Natural killer cell (primary cell): ENCODE measurements at regions not wholly inside any gene's neighbourhood (a gene's known extent, or its start where the extent isn't known, plus 50 kb on each side); places are given as distances from the start of the nearest gene placed in this dataset.

Source experiments
- ATAC-seq, 3 donors: fragments of 150-1000 bp in 2 of 3; fragments of 200-7000 bp in 1 of 3; cut with Tn5 transposase; 1 replicate in 1 of 3; 2 replicates in 2 of 3; pipeline ENCODE4 v1.10.0; 2021; ENCODE audit warnings: mild to moderate bottlenecking in 2 of 3, moderate library complexity in 2 of 3
- DNase-seq, 2 donors: peaks; one replicate each; pipeline versions ENCODE4 v3.0.0 to v3.0.0-alpha.2; 2013 to 2021; ENCODE audit warnings: mixed read lengths in 1 of 2
- H3K27ac ChIP-seq: one replicate; pipeline ENCODE4 v1.5.1; 2013; ENCODE audit warnings: mild to moderate bottlenecking, low read length
- H3K27me3 ChIP-seq: one replicate; pipeline ENCODE4 v1.6.1; 2013; ENCODE audit warnings: low read length; ENCODE audit not compliant: control insufficient read depth, insufficient read depth
- H3K36me3 ChIP-seq: one replicate; pipeline ENCODE4 v1.6.1; 2013; ENCODE audit warnings: low read length; ENCODE audit not compliant: control insufficient read depth, insufficient read depth
- H3K4me1 ChIP-seq: one replicate; pipeline ENCODE4 v1.6.1; 2013; ENCODE audit warnings: low read length; ENCODE audit not compliant: control insufficient read depth, insufficient read depth
- H3K4me3 ChIP-seq: one replicate; pipeline ENCODE4 v1.5.1; 2013; ENCODE audit warnings: low read length
- H3K9me3 ChIP-seq: one replicate; pipeline ENCODE4 v1.6.1; 2013; ENCODE audit warnings: low read length; ENCODE audit not compliant: control insufficient read depth, insufficient read depth
- H3K27ac Mint-ChIP-seq, 2 donors: one replicate each; pipeline ENCODE4 v1.8.0; 2022; ENCODE audit warnings: mild to moderate bottlenecking in 2 of 2, mixed read lengths in 2 of 2, moderate library complexity in 1 of 2
- H3K27me3 Mint-ChIP-seq, 2 donors: one replicate each; pipeline ENCODE4 v1.8.0; 2022; ENCODE audit warnings: low read depth in 2 of 2, mixed read lengths in 2 of 2
- H3K36me3 Mint-ChIP-seq: one replicate; pipeline ENCODE4 v1.8.0; 2022; ENCODE audit warnings: mixed read lengths
- H3K4me1 Mint-ChIP-seq, 2 donors: one replicate each; pipeline ENCODE4 v1.8.0; 2022; ENCODE audit warnings: mixed read lengths in 2 of 2
- H3K4me3 Mint-ChIP-seq: one replicate; pipeline ENCODE4 v1.8.0; 2022; ENCODE audit warnings: mild to moderate bottlenecking, moderate library complexity, mixed read lengths
- H3K9me3 Mint-ChIP-seq, 2 donors: one replicate each; pipeline ENCODE4 v1.8.0; 2022; ENCODE audit warnings: mixed read lengths in 2 of 2
- WGBS: methylation state at CpG from one replicate; pipeline ENCODE4 v1.1.7; 2013; ENCODE audit warnings: missing lambda C conversion rate; ENCODE audit not compliant: insufficient coverage; 5-methylcytosine and 5-hydroxymethylcytosine counted together
- intact Hi-C: fragments of 100-400 bp; cut with micrococcal nuclease; formaldehyde crosslinking; loops from one replicate; pipeline ENCODE4 v1.14.2; 2022
- TF ChIP-seq, protein P1 (sequence below): fragments of 200-600 bp; IDR thresholded peaks from one replicate; pipeline ENCODE4 v1.8.0; 2022; ENCODE audit warnings: antibody characterized with exemption

DNA sequence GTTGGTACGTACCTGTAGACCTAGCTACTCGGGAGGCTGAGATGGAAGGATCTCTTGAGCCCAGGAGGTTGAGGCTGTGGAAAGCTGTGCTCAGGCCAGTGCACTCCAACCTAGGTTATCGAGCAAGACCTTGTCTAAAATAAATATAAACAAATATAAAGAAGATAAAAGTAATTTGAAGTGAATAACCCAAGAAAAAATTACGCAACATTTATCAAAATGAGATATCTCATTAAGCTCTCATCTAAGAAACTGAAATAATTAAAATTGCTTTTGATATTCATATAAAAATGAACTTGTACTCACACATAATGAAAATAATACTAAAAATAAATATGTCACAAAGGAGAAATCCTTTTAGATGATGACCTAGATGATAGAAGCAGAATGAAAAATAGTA, 647.1 kb upstream of the NCAM2 start:
- Histone ChIP-seq H3K4me3 (no peak overlapping the region), H3K36me3 (no peaks in the 10 kb centered on the region), H3K27ac (no peak overlapping the region), H3K27me3 (no peaks in the 10 kb centered on the region), H3K9me3 (peaks cover 5% of the 10 kb centered on the region), H3K4me1 (no peaks in the 10 kb centered on the region)
- no peaks in the 10 kb centered on the region for H3K4me1 Mint-ChIP-seq
- H3K36me3 Mint-ChIP-seq = no peaks in the 10 kb centered on the region
- H3K9me3 Mint-ChIP-seq = no peaks in the 10 kb centered on the region
- H3K4me3 Mint-ChIP-seq = no peak overlapping the region
- 100% methylated on average over 2 of the region's 4 CpGs for WGBS
- no peaks in the 10 kb centered on the region for H3K27me3 Mint-ChIP-seq
- no peak overlapping the region for H3K27ac Mint-ChIP-seq
- ATAC-seq (no peak), DNase-seq (no peak)
- TF ChIP-seq, protein P1, sequence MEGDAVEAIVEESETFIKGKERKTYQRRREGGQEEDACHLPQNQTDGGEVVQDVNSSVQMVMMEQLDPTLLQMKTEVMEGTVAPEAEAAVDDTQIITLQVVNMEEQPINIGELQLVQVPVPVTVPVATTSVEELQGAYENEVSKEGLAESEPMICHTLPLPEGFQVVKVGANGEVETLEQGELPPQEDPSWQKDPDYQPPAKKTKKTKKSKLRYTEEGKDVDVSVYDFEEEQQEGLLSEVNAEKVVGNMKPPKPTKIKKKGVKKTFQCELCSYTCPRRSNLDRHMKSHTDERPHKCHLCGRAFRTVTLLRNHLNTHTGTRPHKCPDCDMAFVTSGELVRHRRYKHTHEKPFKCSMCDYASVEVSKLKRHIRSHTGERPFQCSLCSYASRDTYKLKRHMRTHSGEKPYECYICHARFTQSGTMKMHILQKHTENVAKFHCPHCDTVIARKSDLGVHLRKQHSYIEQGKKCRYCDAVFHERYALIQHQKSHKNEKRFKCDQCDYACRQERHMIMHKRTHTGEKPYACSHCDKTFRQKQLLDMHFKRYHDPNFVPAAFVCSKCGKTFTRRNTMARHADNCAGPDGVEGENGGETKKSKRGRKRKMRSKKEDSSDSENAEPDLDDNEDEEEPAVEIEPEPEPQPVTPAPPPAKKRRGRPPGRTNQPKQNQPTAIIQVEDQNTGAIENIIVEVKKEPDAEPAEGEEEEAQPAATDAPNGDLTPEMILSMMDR = no peak
- intact Hi-C loops = no loop called here

DNA sequence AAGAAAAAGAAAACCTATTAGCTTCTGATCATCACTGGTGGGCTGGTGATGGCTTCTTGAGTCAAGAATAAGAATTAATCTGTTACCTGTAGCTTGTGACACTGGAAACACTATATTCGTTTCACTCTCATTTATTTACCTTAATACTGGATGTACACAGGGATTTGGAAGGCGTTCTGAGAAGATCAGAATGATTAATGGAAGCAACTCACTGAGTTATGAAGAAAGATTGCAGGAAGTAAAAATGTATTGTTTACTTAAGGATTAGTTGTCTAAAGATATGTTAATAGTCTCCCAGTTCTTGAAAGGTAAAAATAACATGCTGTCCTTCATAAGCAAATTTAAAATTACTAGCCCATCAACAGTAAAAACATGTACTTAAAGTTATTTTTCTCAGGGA, 644.9 kb upstream of the NCAM2 start:
- no peaks in the 10 kb centered on the region for H3K9me3 ChIP-seq
- TF ChIP-seq, protein P1 = no peak
- H3K4me1 ChIP-seq = no peaks in the 10 kb centered on the region
- no peak overlapping the region for H3K27ac Mint-ChIP-seq
- ATAC-seq (no peak), DNase-seq (no peak)
- intact Hi-C loops = no loop called here
- H3K27me3 Mint-ChIP-seq = no peaks in the 10 kb centered on the region
- no peak overlapping the region for H3K4me3 Mint-ChIP-seq
- H3K27ac ChIP-seq = no peak overlapping the region
- H3K9me3 Mint-ChIP-seq = peaks cover 0 to 3% of the 10 kb centered on the region in 2 donors
- no peaks in the 10 kb centered on the region for H3K4me1 Mint-ChIP-seq
- WGBS = 50% methylated on average over 1 of the region's 2 CpGs
- no peak overlapping the region for H3K4me3 ChIP-seq
- no peaks in the 10 kb centered on the region for H3K36me3 ChIP-seq
- H3K36me3 Mint-ChIP-seq = no peaks in the 10 kb centered on the region
- H3K27me3 ChIP-seq = no peaks in the 10 kb centered on the region

DNA sequence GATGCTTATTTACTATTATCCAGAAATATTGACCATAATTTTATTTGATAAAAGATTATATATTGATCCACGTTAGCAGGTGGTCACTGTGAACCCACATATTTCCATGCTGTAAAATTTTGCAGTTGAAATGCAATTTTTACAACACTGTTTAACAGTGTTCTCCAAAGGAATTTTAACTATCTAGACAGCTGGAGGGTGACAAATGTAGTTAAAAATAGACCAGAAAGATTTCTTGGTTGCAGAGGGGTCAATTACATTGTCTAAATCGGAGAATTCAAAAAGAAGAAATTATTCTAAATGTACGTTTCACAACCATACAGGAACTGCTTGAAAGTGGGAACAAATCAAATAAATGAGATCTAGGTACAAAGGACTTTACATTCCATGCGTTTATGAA, 625.2 kb upstream of the NCAM2 start:
- Histone ChIP-seq H3K27ac (no peak overlapping the region), H3K4me1 (no peaks in the 10 kb centered on the region), H3K9me3 (no peaks in the 10 kb centered on the region), H3K36me3 (no peaks in the 10 kb centered on the region), H3K4me3 (no peak overlapping the region), H3K27me3 (no peaks in the 10 kb centered on the region)
- ATAC-seq (no peak), DNase-seq (no peak)
- TF ChIP-seq, protein P1 = no peak
- peaks cover 4% of the 10 kb centered on the region in 2 donors for H3K9me3 Mint-ChIP-seq
- no peaks in the 10 kb centered on the region for H3K27me3 Mint-ChIP-seq
- 88% methylated on average over 1 of the region's 4 CpGs for WGBS
- no peaks in the 10 kb centered on the region for H3K4me1 Mint-ChIP-seq
- intact Hi-C loops = no loop called here
- H3K36me3 Mint-ChIP-seq = no peaks in the 10 kb centered on the region
- no peak overlapping the region for H3K4me3 Mint-ChIP-seq
- no peak overlapping the region for H3K27ac Mint-ChIP-seq

DNA sequence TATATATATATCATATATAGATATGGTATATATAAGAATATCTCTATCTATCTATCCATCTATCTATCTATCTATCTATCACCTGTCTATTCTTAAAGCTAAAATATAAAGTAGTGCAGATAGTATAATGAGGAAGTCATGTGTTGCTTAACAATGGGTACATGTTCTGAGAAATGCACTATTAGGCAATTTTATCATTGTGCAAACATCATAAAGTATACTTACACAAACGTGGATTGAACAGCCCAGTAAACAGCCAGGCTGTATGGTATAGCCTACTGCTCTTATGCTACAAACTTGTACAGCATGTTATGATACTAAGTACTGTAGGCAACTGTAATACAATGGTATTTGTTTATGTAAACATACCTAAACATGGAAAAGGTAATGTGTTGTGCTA, 621.0 kb upstream of the NCAM2 start:
- Histone ChIP-seq H3K36me3 (no peaks in the 10 kb centered on the region), H3K4me3 (no peak overlapping the region), H3K9me3 (no peaks in the 10 kb centered on the region), H3K27me3 (no peaks in the 10 kb centered on the region), H3K27ac (no peak overlapping the region), H3K4me1 (no peaks in the 10 kb centered on the region)
- H3K9me3 Mint-ChIP-seq = no peaks in the 10 kb centered on the region
- no peaks in the 10 kb centered on the region for H3K27me3 Mint-ChIP-seq
- intact Hi-C loops = no loop called here
- no CpG with 5 or more reads among the region's 1 CpG for WGBS
- H3K27ac Mint-ChIP-seq = no peak overlapping the region
- no peak for DNase-seq
- no peak for ATAC-seq
- TF ChIP-seq, protein P1 = no peak
- H3K4me3 Mint-ChIP-seq = no peak overlapping the region
- no peaks in the 10 kb centered on the region for H3K36me3 Mint-ChIP-seq
- no peaks in the 10 kb centered on the region for H3K4me1 Mint-ChIP-seq
